Muscle of leg (tissue), 3 donors: ENCODE measurements at regions not wholly inside any gene's neighbourhood (a gene's known extent, or its start where the extent isn't known, plus 50 kb on each side); places are given as distances from the start of the nearest gene placed in this dataset.
A peak's percentile ranks its signal among the peaks of the same experiment; 100 is the strongest.

Experiments
- DNase-seq: peaks from one replicate; pipeline ENCODE4 v3.0.0; 2013
- H3K27ac ChIP-seq: one replicate; pipeline ENCODE4 v1.5.1; 2013; ENCODE audit warnings: mild to moderate bottlenecking, low read length, control low read depth
- H3K27me3 ChIP-seq: one replicate; pipeline ENCODE4 v1.6.1; 2013; ENCODE audit warnings: low read length; ENCODE audit not compliant: control insufficient read depth, insufficient read depth
- H3K36me3 ChIP-seq: one replicate; pipeline ENCODE4 v1.6.1; 2013; ENCODE audit warnings: low read length; ENCODE audit not compliant: control insufficient read depth, insufficient read depth
- H3K4me1 ChIP-seq: one replicate; pipeline ENCODE4 v1.6.1; 2013; ENCODE audit warnings: low read length; ENCODE audit not compliant: control insufficient read depth, insufficient read depth
- H3K4me3 ChIP-seq: one replicate; pipeline ENCODE4 v1.5.1; 2013; ENCODE audit warnings: low read length, control low read depth
- H3K9me3 ChIP-seq: replicated peaks from 2 replicates; pipeline ENCODE4 v1.6.1; 2013; ENCODE audit warnings: low read depth, low read length; ENCODE audit not compliant: control insufficient read depth
- WGBS: methylation state at CpG from one replicate; pipeline ENCODE4 v1.1.5; 2013; ENCODE audit warnings: missing lambda C conversion rate; ENCODE audit not compliant: insufficient coverage; 5-methylcytosine and 5-hydroxymethylcytosine counted together

DNA sequence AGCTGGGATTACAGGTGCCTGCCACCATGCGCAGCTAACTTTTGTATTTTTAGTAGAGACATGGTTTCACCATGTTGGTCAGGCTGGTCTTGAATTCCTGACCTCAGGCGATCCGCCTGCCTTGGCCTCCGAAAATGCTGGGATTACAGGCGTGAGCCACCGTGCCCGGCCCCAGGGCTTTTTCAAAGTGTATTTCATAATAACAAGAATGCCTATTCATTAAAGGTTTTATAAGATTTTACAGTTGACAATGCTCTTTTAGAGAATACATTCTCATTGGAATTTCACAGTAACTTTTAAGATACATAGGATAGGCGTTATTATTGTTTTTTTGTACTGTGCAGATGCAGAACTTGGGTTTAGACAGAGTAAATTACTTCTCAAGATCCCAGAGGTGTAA lies 52.6 kb upstream of the PTPRK start:
- Histone ChIP-seq H3K27ac (no peak overlapping the region), H3K4me3 (no peak overlapping the region), H3K27me3 (no peaks in the 10 kb centered on the region), H3K9me3 (no peaks in the 10 kb centered on the region), H3K4me1 (peaks cover 3% of the 10 kb centered on the region), H3K36me3 (no peaks in the 10 kb centered on the region)
- WGBS, result no CpG with 5 or more reads among the region's 8 CpGs
- DNase-seq, result no peak

- Histone ChIP-seq H3K4me1 (peaks cover 3% of the 10 kb centered on the region), H3K4me3 (no peak overlapping the region), H3K27me3 (no peaks in the 10 kb centered on the region), H3K9me3 (no peaks in the 10 kb centered on the region), H3K27ac (no peak overlapping the region), H3K36me3 (no peaks in the 10 kb centered on the region)
- no peak for DNase-seq
- WGBS, result no CpG with 5 or more reads among the region's 1 CpG
Observed at GRCh38 chr6:128572294-128572693, 51.9 kb upstream of the PTPRK start.

DNA sequence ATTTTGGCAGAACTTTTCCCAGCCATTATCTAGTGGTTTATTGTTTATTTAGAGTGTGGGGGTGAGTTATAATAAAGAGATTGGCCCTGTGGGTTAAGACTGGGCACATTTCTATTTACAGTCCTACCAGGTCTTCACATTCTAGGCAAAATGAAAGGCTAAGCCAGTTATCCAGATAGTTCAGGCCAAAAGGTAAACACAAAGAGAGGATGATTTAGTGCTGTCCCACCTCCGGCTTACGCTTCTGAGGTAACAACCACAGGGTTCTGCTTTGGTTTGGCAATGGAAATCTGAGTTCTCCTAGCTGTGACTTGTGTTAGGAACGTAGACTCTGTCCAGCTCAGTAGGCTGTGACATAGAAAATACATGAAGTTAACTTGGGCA lies 50.3 kb upstream of the PTPRK start:
- Histone ChIP-seq H3K27me3 (no peaks in the 10 kb centered on the region), H3K4me3 (no peak overlapping the region), H3K36me3 (no peaks in the 10 kb centered on the region), H3K27ac (no peak overlapping the region), H3K9me3 (no peaks in the 10 kb centered on the region), H3K4me1 (peaks cover 3% of the 10 kb centered on the region)
- WGBS, result no CpG with 5 or more reads among the region's 3 CpGs
- no peak for DNase-seq

DNA sequence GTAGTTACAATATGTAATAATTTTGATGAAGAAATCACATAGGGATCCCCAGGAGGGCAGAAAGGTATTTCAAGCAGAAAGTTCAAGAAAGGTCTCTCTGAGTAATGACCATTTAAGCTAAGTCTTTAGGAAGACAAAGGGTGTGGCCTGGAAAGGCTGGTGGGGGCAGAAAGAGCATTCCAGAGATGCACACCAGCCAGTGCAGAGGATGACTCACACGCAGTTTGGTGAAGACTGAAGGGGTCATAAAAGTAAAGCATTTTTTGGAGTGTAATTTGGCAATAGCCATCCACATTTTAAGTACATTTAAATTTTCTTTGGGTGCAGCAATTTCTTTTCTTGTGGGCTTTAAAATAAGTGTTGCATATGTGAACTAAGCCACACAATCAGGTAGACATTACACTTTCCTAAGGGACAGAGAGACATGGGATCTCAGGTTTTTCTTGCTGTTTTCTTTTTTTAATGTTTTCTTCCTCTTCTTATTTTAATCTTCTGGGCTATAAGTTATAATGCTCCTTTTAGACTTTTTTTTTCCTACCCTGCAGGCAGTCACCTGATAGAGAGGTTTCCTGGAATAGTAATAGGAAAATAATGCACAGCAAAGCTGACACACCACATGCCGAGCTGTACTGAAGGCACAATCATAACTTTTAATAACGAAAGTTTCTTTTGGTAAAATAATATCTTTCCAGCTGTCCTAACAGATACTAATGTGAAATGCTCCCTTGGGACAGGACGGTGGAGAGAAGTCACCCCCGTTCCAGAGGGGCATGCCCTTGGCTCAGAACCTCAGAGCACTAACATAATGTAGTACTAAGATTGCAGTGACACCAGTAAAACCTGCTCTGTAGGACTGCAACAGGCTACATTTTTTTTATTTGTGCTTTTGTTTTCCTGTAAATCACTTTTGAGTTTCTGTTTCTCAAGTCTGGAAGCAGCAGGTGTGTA lies 49.6 kb upstream of the PTPRK start:
- H3K9me3 ChIP-seq, result no peaks in the 10 kb centered on the region
- no peak overlapping the region for H3K27ac ChIP-seq
- 0% methylated on average over 2 of the region's 5 CpGs for WGBS
- no peaks in the 10 kb centered on the region for H3K27me3 ChIP-seq
- no peak overlapping the region for H3K4me3 ChIP-seq
- no peaks in the 10 kb centered on the region for H3K36me3 ChIP-seq
- peak; percentile 58 for DNase-seq
- H3K4me1 ChIP-seq, result peaks cover 3% of the 10 kb centered on the region
